Glutamatergic neuron (in vitro differentiated cells): ENCODE measurements at regions not wholly inside any gene's neighbourhood (a gene's known extent, or its start where the extent isn't known, plus 50 kb on each side); places are given as distances from the start of the nearest gene placed in this dataset.

Source experiments
- DNase-seq: peaks from one replicate; pipeline ENCODE4 v3.0.0; 2022
- H3K27ac Mint-ChIP-seq: one replicate; pipeline ENCODE4 v1.8.0; 2020; ENCODE audit warnings: mild to moderate bottlenecking, mixed read lengths, inconsistent platforms; ENCODE audit not compliant: unreplicated experiment
- H3K27me3 Mint-ChIP-seq: one replicate; pipeline ENCODE4 v1.8.0; 2020; ENCODE audit warnings: mild to moderate bottlenecking, moderate library complexity, mixed read lengths, inconsistent platforms; ENCODE audit not compliant: unreplicated experiment
- H3K36me3 Mint-ChIP-seq: one replicate; pipeline ENCODE4 v1.8.0; 2020; ENCODE audit warnings: mild to moderate bottlenecking, mixed read lengths, inconsistent platforms; ENCODE audit not compliant: unreplicated experiment
- H3K4me1 Mint-ChIP-seq: one replicate; pipeline ENCODE4 v1.8.0; 2020; ENCODE audit warnings: mild to moderate bottlenecking, low read depth, mixed read lengths, inconsistent platforms; ENCODE audit not compliant: unreplicated experiment
- H3K4me3 Mint-ChIP-seq: one replicate; pipeline ENCODE4 v1.8.0; 2020; ENCODE audit warnings: mild to moderate bottlenecking, mixed read lengths, inconsistent platforms; ENCODE audit not compliant: unreplicated experiment
- H3K9me3 Mint-ChIP-seq: one replicate; pipeline ENCODE4 v1.8.0; 2020; ENCODE audit warnings: mild to moderate bottlenecking, moderate library complexity, mixed read lengths, inconsistent platforms; ENCODE audit not compliant: unreplicated experiment
- TF ChIP-seq, protein P1 (sequence below): fragments of 200-600 bp; sonication (generic); IDR thresholded peaks from one replicate; pipeline ENCODE4 v1.5.0; 2021; ENCODE audit not compliant: partially characterized antibody, unreplicated experiment

GRCh38 chr2:41446266-41446665 lies 601.6 kb upstream of the PKDCC start:
- Mint-ChIP-seq H3K27ac (no peak overlapping the region), H3K9me3 (no peaks in the 10 kb centered on the region), H3K4me3 (no peak overlapping the region), H3K4me1 (no peaks in the 10 kb centered on the region), H3K27me3 (no peaks in the 10 kb centered on the region), H3K36me3 (no peaks in the 10 kb centered on the region)
- DNase-seq: no peak
- TF ChIP-seq, protein P1, sequence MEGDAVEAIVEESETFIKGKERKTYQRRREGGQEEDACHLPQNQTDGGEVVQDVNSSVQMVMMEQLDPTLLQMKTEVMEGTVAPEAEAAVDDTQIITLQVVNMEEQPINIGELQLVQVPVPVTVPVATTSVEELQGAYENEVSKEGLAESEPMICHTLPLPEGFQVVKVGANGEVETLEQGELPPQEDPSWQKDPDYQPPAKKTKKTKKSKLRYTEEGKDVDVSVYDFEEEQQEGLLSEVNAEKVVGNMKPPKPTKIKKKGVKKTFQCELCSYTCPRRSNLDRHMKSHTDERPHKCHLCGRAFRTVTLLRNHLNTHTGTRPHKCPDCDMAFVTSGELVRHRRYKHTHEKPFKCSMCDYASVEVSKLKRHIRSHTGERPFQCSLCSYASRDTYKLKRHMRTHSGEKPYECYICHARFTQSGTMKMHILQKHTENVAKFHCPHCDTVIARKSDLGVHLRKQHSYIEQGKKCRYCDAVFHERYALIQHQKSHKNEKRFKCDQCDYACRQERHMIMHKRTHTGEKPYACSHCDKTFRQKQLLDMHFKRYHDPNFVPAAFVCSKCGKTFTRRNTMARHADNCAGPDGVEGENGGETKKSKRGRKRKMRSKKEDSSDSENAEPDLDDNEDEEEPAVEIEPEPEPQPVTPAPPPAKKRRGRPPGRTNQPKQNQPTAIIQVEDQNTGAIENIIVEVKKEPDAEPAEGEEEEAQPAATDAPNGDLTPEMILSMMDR: no peak

DNA sequence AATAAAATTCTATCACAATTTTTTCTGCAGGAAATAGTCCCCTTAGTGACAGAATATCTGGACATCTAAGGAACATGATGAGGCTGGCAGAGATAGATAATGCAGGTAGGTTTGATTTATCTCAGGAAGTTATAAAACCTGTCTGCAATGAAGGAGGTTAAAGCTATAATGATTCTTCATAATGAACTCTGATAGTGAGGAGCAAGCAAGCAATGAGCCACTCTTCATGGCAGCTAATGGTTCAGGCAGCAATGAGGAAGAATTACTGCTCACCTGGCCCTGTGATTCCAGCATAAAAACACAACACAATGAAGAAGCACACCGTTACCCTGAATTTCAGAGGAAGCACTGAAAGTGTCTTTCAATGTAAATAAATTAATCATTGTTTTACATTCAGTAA lies 599.6 kb upstream of the PKDCC start:
- Mint-ChIP-seq H3K4me3 (no peak overlapping the region), H3K4me1 (no peaks in the 10 kb centered on the region), H3K36me3 (no peaks in the 10 kb centered on the region), H3K27me3 (no peaks in the 10 kb centered on the region), H3K9me3 (no peaks in the 10 kb centered on the region), H3K27ac (no peak overlapping the region)
- TF ChIP-seq, protein P1: no peak
- DNase-seq: no peak

GRCh38 chr2:41457026-41457425 lies 590.8 kb upstream of the PKDCC start:
- H3K36me3 Mint-ChIP-seq: no peaks in the 10 kb centered on the region
- H3K4me3 Mint-ChIP-seq: no peak overlapping the region
- no peak for DNase-seq
- H3K9me3 Mint-ChIP-seq: no peaks in the 10 kb centered on the region
- H3K27ac Mint-ChIP-seq: no peak overlapping the region
- TF ChIP-seq, protein P1: no peak
- H3K4me1 Mint-ChIP-seq: no peaks in the 10 kb centered on the region
- H3K27me3 Mint-ChIP-seq: no peaks in the 10 kb centered on the region

DNA sequence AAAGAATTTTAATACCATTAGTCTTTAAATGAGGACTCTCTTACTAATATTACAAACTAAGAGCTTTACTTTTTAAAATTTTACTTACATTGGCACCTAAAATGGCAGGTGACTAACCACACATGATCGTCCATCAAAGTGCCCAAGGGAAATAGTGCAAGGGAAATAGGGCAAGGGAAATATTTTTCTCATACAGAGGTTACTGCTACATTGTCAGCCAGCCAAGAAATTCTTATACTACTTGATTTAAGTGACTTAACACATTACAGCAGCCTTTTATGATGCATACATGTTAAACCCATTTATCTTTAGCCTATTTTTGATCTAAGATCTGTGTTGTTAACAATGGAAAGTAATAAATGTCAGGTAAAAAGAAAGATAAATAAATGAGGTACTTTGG lies 587.2 kb upstream of the PKDCC start:
- Mint-ChIP-seq H3K4me1 (no peaks in the 10 kb centered on the region), H3K27ac (no peak overlapping the region)
- TF ChIP-seq, protein P1: no peak

DNA sequence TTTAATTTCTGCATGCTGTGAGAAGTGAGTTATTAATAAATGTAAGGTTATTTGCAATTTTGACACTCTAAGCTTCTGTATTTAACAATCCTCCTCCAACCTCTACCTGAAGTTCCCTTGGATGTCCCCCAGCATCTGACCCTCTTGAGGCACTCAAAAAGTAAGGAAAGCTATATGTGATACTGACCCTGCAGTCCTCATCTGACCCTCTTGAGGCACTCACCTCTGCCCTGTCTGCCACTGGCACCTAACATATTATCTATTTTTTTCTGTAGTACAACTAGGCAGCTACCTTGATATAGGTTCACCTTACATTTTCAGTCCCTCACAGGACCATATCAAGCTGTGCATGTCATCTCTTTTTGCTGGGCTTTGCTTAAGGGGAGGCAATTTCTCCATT lies 583.4 kb upstream of the PKDCC start:
- H3K4me1 Mint-ChIP-seq: no peaks in the 10 kb centered on the region
- DNase-seq: no peak
- no peaks in the 10 kb centered on the region for H3K36me3 Mint-ChIP-seq
- no peak overlapping the region for H3K27ac Mint-ChIP-seq
- no peaks in the 10 kb centered on the region for H3K9me3 Mint-ChIP-seq
- TF ChIP-seq, protein P1: no peak
- no peaks in the 10 kb centered on the region for H3K27me3 Mint-ChIP-seq
- H3K4me3 Mint-ChIP-seq: no peak overlapping the region

More for the DNA sequence above, 587.2 kb upstream of the PKDCC start:
- H3K36me3 Mint-ChIP-seq: no peaks in the 10 kb centered on the region
- H3K27me3 Mint-ChIP-seq: no peaks in the 10 kb centered on the region
- no peak for DNase-seq
- H3K4me3 Mint-ChIP-seq: no peak overlapping the region
- H3K9me3 Mint-ChIP-seq: no peaks in the 10 kb centered on the region
